ENCODE measurements at regions not wholly inside any gene's neighbourhood (a gene's known extent, or its start where the extent isn't known, plus 50 kb on each side); places are given as distances from the start of the nearest gene placed in this dataset.

DNA sequence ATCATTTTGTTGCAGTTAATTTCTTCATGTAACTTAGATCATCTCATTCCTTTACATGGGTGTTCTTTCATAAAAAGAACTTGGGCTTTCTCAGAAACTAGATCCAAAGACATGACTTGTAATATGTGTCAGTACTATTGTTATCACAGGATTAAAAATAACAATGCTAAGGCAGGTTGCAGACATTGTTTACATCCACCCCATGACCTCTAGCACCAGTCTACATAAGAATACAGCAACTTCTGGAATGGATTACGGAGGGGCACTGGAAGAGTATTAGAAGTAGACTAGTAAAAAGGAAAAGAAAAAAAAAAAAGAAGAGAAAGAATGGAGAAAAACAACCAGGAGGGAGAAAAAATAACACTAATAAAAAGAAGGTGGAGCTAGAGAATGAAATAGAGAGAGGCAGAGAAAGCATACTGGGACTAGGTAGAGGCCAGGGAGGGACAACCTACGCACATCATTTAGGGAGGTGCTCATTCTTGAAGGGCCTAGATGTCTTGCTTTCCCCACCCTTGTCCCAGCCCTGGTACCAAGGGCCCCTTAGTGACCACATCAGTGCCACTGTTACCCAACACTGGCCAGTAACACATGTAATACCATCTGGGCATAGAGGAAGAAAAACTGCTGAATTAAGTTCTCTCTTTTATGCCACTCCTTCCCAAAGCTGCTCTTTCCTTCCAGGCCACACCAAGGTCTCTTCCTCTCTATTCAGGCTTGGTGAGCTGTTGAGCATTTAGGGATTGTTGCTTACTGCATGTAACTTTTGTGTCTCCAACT lies 70.6 kb upstream of the KLF7 start:
- no peak for DNase-seq

DNA sequence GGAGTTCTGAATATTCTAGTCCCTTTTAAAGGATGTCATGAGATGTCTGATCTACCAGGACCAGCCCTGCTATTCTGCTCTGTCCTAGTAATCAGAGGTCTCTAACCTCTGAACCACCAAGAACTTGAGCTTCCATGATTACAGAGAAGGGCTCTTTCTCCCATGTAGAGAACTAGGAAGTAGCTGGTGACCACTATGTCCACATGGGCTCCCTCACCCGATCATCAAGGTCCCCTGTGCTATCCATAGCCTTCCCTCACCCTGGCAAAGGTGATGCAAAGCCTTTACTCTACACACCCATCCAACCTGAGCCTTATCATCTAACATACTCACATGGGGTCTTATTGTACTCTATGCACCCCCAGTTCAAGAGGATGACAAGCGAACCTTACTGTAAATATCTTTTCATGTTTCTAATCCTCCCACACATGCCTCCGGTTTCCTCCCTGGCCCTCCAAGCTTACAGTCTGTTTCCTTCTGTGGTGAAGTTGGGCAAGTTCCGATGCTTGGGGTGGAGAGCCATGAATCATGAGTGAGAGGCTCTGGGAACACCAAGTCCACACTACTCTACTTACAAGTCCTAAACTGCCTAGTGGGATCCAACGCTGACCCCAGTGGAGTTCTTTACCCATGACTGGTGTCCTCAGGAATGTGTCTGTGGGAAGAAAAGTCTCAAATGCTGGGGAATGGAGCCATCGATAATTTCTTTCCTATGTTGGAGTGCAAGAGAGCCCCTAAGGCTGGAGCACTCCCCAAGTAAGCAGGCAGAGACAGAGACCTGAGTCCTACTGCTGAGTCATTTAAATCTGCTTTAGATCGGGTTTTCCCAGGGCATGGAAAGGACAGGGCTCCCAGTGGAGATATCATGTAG lies 73.3 kb upstream of the KLF7 start:
- DNase-seq = no peak

DNA sequence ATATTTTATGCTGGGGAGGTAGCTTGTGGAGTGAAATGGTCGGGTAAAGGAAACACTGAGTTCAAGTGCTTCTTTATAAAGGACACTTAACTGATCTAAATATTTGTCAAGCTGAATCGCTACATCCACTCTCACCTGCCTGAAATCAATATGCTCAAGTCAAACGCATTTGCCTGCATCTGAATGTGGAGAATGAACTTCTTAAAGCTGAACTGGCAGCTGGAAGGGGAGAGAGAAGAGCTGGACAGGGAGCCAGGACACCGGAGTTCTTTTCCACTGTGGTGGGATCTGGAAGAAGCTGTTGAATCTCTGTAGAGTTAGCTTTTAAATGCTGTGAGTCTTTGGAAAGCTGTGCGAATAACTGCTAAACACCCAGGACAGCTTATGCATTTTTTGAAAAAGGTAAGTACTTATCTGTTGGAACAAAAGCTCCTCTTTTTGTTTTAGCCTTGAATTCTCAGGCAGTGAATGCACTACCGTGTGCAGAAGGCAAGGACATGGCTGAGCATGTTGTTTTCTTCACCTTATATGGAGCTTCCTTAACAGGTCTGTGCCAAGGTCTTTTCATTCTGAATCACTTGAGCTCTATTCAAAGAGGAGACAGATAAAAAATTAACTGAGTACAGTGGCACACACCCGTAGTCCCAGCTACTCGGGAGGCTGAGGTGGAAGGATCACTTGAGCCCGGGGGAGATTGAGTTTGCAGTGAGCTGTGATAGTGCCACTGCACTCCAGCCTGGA lies 74.2 kb upstream of the KLF7 start:
- DNase-seq = no peak

DNA sequence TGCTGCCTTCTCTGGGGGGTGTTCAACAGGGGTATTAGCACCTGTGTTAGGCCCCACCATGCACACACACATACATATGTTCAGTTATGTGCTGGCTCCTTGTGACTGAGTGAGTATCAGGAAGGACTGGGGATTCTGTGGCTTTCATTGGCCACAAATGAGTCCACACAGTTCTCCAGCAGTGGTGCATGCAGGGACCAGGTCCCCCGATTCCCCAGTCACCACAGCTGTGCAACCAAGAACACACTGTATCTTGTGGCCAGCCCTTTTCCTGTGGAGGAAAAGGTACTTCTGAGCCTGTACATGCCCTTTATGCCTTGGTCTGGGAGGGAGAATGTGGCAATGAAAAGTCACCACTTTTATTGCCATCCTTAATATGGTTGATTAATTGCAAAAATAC lies 74.9 kb upstream of the KLF7 start:
- DNase-seq = no peak

DNA sequence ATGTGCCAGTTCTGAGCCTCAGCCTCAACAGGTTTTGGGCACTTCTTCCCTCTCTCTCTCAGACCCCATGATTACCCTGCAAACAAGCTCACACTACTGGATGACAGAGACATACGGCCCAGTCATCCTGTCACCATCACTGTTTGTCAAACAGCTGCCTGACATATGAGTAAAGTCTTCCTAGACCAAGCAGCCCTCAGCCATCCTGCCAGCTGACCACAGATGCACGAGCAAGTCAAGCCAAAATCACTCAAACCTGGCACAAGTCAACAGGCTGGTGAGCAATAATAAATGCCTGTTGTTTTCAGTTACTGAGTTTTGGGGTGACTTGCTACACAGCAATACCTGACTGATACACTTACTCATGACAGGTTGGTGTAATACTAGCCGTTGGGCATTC lies 75.5 kb upstream of the KLF7 start:
- no peak for DNase-seq

DNA sequence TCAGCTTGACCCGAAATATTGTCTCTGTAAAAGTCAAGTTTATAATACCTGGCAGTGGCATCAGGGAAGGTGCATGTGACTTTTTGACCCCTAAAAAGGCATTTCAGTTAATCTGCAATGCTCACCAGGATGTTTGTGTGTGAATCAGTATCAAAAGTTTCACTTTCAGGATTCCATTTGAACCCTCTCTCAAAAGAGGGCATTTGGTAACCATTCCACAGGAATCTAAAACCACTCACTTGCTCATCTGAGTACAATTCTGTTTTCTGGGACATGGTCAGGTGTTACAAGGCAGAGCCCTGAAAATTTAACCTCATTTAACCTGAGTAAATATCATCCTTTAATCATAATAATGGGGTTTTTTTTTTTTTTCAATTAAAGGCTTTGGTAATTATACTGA lies 77.9 kb upstream of the KLF7 start:
- no peak for DNase-seq

DNA sequence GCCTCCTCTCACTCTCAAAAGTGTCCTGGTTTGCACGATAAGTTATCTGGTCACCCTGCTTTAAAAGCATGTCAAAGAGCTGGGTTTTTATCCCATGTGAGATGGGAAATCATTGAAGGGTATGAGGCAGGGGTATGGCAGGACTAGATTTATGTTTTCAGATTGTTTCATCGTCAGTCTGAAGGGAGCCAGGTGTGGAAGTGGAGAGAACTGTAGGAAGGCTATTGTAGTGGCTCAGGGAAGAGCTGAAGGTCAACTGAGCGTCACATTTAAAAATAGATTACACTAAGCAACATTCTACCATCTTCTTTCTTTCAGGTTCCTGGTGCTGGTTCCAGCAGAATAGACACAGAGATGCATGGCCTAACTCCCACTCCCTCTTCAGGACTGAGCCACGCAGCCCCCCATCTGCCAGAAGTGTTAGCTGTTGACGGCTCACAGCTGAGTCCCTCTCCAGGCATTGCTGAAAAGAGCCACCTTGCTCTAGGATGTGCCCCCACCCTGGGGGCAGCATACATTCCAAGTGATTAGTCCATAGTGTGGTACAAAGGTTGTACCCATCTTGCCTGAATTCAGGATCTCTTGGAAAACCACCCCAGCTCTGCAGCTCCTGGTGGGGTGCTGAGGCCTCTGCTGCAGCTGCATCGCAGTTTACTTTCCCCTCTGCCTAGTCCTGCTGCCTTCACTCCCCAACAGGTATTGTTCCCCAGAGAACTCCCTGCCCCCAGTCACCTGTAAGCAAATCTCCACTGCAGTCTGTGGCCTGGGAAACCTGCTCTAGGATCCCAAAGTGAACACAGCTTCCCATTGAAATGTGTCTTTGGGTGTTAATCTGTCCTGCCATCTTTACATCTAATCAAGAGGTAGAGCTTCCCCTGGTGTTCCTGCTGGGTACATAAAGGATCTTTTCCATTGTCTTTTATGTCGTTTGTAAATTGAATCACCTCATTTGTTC lies 79.5 kb upstream of the KLF7 start:
- no peak for DNase-seq

DNA sequence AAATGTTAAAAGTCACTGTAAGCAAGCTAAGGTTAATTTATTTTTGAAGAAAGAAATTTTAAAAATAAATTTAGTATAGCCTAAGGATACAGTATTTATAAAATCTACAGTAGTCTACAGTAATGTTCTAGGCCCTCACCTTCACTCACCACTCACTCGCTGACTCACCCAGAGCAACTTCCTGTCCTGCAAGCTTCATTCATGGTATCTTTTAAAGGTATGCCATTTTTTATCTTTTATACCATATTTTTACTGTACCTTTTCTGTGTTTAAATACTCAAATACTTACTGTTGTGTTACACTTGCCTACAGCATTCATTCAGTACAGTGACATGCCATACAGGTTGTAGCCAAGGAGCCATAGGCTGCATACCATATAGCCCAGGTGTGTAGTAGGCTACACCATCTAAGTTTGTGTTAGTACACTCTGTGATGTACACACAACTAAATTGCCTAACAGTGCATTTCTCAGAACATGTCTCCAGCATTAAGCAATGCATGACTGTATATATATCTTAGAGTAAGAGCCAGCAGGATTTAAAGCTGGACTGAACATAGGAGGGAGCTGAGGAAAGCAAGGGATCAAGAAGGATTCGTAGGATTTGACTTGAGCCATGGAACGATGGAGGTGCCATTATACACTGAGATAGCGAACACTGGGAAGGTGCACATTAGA lies 83.1 kb upstream of the KLF7 start:
- DNase-seq = no peak

DNA sequence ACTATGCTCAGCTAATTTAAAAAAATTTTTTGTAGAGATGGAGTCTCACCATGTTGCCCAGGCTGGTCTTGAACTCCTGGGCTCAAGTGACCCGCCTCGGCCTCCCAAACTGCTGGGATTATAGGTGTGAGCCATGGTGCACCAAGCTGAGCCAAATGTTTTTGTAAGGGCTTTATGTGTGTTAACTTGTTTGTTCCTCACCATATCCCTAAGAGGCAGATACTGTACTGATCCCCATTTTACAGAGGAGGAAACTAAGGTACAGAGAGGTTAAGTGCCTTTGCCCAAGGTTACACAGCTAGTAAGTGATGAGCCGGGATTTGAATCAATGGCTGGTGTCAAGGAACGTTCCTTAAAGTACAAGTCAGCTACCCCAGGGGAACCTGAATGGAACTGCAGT lies 85.3 kb upstream of the KLF7 start:
- no peak for DNase-seq

DNA sequence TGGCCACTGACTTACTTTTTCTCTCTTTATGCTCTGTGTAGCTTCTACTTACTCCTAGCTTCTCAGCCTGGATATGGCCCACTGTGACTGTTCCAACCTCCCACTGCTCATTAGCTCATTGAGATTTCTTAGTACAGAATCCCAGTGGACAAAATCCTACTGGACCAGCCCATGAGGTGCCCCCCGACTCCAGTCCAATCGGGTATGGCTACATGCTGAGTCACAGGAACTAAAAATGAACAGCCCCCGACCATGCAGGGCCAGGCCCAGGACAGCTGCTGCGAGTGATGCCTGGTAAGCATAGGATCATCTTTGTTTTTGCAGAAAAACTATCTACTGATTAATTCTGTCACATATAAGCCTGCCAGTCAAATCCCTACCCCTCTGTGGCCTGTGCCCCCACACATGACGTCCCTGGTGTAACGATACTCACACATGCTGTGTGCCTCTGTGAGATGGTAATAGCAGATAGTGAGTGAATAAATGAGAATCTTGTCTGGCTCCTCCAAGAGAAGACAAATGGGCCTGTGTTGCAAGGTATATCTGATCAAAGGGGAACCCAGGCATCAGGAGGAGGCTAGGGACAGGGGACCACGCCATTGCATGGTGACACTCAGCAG lies 85.9 kb upstream of the KLF7 start:
- no peak for DNase-seq

DNA sequence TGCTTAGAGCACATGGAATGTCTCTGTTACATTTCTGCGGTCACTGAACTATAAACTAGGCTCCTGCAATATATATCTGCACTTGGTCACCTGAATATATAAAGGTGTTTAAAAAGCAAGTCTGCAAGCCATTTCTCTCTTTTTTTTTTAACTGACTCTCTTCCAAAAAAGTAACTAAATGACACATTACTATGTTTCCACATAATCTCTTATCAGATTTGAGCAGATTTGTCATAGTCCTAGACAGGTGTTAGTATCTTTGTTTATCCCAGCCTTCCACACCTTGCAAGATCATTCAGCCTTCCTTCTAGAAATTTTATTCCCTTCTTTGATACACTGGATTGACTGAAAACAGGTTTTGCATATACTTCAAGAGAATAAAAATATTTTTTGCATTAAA lies 86.7 kb upstream of the KLF7 start:
- DNase-seq = no peak

DNA sequence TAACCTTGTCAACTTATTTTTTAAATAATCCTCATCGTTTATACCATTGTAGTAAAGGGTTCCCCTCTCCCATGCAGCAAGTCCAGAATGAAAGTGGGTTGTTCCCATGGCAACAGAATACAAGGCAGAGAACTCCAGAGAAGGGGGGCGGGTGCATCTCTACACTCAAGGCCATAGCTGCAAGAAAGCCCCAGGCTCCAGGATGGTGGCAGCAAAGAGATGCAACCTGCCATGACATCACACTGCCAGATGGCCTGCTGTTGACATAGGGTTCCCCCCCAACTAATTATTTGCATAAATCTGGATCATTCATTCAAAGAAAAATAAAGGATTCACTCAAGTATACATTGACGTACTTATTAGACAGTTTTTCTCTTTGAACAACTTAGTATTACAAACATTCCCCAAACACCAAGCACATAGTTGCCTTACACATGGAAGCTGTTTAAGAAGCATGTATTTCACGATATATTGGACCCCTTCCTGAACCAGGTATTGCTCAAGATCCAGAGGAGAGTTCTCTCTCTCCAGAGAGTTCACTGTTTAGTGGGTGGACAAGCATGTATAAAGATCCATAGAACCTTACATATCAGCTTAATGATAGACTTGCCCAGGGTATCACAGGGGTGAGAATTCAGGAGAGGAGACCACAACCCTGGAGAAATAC lies 87.4 kb upstream of the KLF7 start:
- no peak for DNase-seq

DNA sequence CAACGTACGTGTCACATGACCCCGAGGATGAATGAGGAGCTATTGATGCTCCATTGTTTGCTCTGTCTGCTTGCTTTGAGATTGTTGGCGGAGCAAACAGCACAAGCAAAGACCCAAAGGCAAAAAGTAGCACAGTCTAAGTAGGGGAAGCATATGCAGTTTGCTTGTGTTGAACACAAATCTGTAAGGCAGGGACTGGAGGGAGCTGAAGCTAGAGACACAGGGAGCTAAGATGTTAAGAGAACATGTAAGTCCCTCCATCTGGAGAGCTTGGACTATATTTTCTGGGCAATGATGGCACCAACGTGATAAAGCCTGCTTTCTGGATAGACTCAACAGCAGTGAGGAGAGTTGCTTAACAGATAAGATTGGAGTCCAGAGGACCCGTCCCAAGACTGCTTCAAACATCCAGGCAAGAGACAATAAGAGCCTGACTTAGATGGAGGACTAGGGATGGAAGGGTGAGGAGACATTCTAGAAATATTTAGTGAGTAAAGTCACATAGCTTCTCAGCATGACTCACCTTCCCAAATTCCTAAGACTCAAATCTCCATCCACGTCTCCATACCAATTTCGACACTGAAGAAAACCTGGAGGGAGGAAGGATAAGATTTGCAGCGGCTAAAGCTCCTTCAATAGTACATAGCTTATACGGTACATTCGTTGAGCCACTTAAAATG lies 88.1 kb upstream of the KLF7 start:
- no peak for DNase-seq

DNA sequence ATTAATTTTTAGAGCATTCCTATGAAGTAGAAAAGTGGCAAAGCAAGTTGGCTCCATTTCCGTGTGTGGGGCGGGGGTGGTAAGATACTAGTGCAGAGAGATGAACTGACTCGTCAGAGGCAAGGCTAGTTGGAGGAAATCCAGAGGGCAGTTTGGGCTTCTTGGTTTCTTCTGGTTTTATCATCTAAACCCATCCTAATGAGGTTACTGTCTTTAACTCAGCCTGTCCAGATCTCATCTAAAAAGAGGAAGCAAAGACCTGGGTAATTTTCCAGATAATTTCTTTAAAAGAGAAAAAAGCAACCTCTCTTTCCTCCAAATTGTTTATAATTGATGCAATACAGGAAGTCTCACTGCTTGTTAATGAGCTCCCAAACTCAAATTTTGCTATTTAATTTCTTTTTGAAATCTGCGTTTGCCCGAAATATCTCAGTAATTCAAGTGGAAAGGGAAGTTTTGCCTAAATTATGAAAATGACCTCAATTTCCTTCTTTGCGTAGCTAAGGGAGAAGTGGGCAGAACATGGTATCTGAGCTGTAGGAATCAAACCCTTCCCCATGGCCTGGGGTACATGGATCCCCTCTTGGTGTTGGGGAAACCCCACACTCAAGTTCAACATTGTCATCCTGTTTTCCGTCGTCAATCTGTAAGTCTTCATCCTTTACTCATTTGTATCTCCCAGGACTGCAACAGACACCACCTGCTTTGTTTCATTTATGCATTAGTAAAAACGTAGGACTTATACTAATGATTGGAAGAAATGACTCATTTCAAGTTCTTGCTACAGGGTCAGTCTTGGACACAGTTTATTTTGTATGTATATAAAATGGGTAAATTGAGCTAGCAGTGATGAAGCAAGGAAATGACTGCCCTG lies 89.1 kb upstream of the KLF7 start:
- no peak for DNase-seq

DNA sequence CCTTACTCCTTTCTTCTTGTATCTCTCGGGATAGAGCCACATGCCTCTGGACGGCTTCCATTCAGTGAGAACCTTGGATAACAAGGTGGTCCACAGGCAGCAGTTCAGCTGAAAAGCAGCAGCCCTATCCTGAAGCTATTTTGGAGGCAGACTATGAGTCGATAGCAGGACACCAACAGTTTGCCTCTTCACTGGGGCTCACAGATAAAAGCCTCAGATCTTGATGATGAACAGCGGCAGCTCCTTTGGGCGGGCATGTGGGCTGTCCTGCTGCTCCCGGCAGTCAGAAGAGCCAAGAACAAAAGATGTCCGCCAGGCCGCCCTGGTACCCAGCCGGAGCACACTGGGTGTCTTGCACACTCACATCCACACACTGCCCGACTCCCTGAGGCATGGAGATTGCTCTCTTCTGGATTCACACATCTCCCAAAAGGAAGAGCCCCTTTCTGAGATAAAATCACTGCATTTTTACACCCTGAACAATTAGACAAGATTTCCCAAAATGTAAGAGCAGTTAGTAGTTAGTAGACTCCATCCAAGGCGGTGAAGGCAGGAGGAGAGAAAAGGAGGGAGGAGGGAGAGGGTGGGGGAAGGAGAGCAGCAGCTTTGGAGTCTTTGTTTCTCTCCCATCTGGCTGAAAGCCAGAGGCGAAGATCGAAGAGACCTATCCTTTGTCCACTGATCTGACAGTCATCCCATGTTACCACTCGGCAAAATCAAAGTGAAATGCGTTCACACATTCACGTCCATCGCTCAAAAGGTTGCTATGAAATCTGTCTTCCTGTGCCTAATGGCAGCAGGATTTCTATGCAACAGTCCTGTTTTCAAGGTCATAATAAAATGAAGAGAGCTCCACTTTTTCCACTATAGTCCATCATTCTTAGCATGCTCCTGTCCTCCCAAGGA lies 90.1 kb upstream of the KLF7 start:
- no peak for DNase-seq

DNA sequence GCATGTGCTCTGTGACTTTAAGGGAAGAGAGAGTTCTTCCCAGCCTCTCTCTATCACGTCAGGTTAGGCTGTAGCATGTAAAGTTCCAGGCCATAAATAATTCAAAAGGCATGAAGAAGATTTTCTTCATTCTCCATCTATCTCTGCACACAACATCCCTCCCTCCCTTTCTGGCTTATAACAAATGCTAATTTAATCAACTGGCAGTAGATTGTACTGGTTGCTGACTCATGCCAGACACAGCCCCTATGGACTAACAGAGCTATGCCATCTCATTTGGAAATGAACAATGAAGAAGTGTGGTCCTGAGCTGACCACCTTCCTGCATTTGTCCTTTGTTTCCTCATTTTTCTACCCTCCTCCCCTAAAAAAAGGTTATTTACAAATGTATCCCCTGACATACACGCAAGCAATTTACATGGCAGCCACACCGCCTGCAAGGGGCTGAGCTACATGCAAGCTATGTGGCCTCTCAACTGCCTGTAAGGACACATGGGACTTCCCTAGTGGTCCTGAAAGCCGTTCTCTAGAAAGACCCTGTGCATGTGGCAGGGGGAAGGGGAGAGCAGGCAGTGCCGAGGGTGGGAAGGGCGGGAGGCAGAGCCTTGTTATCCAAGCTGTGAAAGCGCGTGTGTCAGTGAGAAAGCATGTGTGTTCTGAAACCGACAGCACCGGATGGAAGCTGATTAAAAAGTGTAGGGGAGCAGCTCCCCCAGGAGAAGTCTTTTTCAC lies 90.9 kb upstream of the KLF7 start:
- no peak for DNase-seq
